C4-2B (cell line): ENCODE measurements at regions not wholly inside any gene's neighbourhood (a gene's known extent, or its start where the extent isn't known, plus 50 kb on each side); places are given as distances from the start of the nearest gene placed in this dataset.

Experiments
- H3K27ac ChIP-seq: fragments of 450-650 bp; 2 replicates; pipeline ENCODE4 v1.5.1; 2017
- ZFX ChIP-seq: fragments of 450-650 bp; IDR thresholded peaks from 2 replicates; pipeline ENCODE4 v1.6.1; 2017
- TF ChIP-seq, protein P1 (sequence below): fragments of 450-650 bp; conservative IDR thresholded peaks from 2 replicates; pipeline ENCODE4 v1.5.1; 2017; ENCODE audit warnings: mild to moderate bottlenecking

DNA sequence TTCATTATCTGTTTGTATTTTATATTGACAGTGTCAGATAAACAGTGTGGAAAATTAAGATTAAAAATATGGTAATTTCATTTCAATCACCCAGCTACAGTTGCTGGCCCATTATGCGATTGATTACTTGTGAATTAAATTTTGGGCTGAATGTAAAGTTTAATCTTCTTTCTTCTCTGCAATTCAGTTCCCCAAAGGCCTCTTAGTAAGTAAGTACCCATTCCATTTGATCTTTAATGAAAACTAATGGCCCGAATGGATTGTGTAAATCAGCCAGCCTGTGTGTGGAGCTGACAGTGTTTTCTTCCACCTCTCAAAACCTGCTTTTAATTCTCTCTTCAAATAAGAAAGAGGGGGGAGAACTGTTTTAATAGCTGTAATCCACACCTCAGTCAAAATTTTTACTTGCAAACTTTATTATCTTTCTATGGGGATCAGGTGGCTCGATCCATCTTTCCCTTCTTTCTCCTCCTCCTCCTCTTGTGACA, 307.1 kb downstream of the IL20RB start:
- TF ChIP-seq, protein P1, sequence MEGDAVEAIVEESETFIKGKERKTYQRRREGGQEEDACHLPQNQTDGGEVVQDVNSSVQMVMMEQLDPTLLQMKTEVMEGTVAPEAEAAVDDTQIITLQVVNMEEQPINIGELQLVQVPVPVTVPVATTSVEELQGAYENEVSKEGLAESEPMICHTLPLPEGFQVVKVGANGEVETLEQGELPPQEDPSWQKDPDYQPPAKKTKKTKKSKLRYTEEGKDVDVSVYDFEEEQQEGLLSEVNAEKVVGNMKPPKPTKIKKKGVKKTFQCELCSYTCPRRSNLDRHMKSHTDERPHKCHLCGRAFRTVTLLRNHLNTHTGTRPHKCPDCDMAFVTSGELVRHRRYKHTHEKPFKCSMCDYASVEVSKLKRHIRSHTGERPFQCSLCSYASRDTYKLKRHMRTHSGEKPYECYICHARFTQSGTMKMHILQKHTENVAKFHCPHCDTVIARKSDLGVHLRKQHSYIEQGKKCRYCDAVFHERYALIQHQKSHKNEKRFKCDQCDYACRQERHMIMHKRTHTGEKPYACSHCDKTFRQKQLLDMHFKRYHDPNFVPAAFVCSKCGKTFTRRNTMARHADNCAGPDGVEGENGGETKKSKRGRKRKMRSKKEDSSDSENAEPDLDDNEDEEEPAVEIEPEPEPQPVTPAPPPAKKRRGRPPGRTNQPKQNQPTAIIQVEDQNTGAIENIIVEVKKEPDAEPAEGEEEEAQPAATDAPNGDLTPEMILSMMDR: no peak

DNA sequence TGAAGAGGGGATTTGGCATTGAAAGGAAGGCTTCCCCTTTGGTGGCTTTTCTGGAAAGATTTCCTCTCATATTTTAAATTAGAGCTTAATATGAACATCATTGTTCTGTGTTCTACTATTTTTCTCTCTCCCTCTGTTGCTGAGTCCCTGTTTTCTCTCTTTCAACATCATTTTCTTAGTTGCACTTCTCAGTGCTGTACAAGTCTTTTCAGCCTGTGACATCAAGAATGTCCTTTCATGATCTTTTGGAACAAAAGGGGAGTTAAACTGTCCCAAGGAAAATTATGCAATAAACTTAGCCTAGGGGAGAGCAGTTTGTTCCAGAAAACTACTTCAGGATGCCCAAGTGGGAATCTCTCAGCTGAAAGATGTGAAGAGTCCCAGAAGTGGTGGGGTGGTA, 325.1 kb downstream of the IL20RB start:
- TF ChIP-seq, protein P1: no peak
- no peak for TF ChIP-seq ZFX
- H3K27ac ChIP-seq: no peak overlapping the region

More for the DNA sequence above, 307.1 kb downstream of the IL20RB start:
- no peak overlapping the region for H3K27ac ChIP-seq

DNA sequence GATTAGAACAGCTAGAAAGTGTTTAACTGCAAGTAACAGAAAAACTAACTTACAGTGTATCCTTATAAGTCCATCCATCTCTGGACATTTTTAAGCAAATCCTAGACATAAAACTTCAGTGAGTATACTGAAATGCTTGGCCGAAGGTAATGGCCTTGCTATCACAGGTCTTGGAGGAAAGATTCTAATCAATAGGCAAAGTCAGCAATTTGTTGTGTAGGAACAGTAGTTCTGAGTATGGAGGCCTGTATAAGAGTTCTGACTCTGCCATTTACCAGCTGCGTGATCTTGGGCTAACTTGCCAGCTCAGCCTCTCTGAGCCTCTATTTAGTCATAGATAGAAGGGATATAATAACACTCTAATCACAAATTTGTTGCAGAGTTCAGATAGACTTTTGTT, 328.1 kb downstream of the IL20RB start:
- H3K27ac ChIP-seq: no peak overlapping the region
- TF ChIP-seq ZFX: no peak
- TF ChIP-seq, protein P1: no peak

DNA sequence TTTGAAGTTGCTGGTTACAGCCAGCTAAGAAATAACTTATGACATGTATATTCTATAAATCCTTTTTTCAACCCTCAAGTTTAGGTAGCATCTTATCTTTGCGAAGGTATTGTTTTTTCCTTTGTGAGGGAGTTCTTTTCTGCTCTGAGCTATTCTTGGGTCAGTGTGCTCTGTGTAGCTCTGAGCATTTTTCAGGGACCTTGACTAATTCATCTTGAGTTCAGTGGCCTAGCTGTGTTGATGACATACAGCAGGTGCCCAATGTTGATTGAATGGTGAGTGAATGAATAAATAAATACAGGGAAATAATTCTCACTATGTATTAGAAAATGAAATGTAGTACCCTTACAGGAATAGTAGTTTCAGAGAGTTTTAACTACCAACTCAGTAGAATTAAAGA, 335.3 kb downstream of the IL20RB start:
- TF ChIP-seq, protein P1: no peak
- TF ChIP-seq ZFX: no peak

DNA sequence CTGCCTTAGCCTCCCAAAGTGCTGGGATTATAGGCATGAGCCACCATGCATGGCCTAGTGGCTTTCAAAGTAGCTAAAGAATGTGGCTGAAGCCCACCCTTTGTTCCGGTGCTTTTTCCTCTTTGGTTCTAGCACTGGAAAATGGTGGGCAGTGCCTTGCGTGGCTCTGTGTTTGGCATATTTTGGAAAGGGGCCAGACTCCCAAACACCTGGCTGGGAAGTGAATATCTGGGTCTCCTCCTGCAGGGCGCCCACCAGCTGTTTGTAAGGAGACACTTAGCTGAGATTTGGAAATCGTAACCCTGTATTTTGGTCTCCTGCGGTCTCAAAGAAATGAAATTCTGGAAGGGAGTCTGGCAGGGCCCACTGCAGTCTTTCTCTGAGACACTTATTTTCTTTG, 336.4 kb downstream of the IL20RB start:
- TF ChIP-seq ZFX: no peak
- TF ChIP-seq, protein P1: no peak
- H3K27ac ChIP-seq: no peak overlapping the region

More for the DNA sequence above, 335.3 kb downstream of the IL20RB start:
- no peak overlapping the region for H3K27ac ChIP-seq

DNA sequence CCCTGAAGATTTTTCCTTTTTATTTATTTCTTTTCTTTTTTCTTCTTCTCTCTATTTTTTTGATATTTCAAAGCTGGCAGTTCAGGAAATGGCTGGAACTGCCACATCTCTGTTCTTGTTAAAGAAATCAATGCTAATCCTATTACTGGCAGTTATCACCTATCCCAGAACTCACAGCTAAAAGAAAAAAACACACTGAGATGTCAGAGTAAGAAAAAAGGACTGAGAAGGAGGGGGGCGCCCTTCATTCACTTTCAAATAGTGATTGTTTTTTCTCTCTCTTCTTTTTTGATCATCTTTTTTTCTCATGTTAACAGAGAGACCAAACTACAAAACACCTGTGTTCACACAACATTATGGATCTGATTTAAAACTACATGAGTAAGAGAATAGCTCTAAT, 337.1 kb downstream of the IL20RB start:
- TF ChIP-seq, protein P1: no peak
- TF ChIP-seq ZFX: no peak
- no peak overlapping the region for H3K27ac ChIP-seq

DNA sequence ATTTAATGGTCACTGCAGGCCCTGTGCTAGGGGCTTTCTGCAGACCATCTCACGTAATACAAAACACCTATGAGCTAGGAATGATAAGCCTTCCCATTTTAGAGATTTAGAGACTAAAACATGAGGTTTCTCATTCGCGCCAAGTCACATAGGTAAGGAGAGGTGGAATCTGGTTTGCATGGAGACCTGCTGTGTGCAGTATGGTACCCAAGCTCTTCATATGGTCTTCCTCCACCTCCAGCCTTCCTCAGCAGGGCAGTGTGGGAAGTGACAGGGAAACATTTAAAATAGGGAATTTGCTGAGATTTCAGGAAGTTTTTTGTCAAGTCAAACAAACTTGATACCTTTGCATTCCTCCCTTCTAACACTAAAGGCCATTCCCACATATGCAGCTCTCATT, 337.6 kb downstream of the IL20RB start:
- TF ChIP-seq, protein P1: no peak
- no peak for TF ChIP-seq ZFX
- H3K27ac ChIP-seq: no peak overlapping the region
